ENCODE measurements at regions not wholly inside any gene's neighbourhood (a gene's known extent, or its start where the extent isn't known, plus 50 kb on each side); places are given as distances from the start of the nearest gene placed in this dataset.

GRCh38 chr2:22786817-22787216 is 598.2 kb upstream of the KLHL29 start:
- H3K9me3 Mint-ChIP-seq: no peaks in the 10 kb centered on the region
- H3K27ac Mint-ChIP-seq: no peak overlapping the region
- no peak for TF ChIP-seq CTCF (conservative IDR thresholded peaks at IDR 0.05)
- H3K4me1 Mint-ChIP-seq (ENCODE audit: unreplicated experiment): peaks cover 3% of the 10 kb centered on the region
- DNase-seq (ENCODE audit: extremely low spot score, unreplicated experiment): no peak
- H3K4me3 Mint-ChIP-seq: no peak overlapping the region
- H3K27me3 Mint-ChIP-seq: no peaks in the 10 kb centered on the region
- H3K36me3 Mint-ChIP-seq: no peaks in the 10 kb centered on the region

- no peak for DNase-seq (ENCODE audit: extremely low spot score, unreplicated experiment)
- Mint-ChIP-seq H3K9me3 (no peaks in the 10 kb centered on the region), H3K27ac (no peak overlapping the region), H3K27me3 (no peaks in the 10 kb centered on the region), H3K4me3 (no peak overlapping the region), H3K4me1 (ENCODE audit: unreplicated experiment) (peaks cover 3% of the 10 kb centered on the region), H3K36me3 (no peaks in the 10 kb centered on the region)
- TF ChIP-seq CTCF (conservative IDR thresholded peaks at IDR 0.05): no peak
Measured at GRCh38 chr2:22787745-22788144, 597.2 kb upstream of the KLHL29 start.

GRCh38 chr2:22788749-22789327 is 596.1 kb upstream of the KLHL29 start:
- H3K9me3 Mint-ChIP-seq: no peaks in the 10 kb centered on the region
- H3K4me3 Mint-ChIP-seq: no peak overlapping the region
- H3K27me3 Mint-ChIP-seq: no peaks in the 10 kb centered on the region
- H3K36me3 Mint-ChIP-seq: no peaks in the 10 kb centered on the region
- no peak for DNase-seq (ENCODE audit: extremely low spot score, unreplicated experiment)
- no peak overlapping the region for H3K27ac Mint-ChIP-seq
- H3K4me1 Mint-ChIP-seq (ENCODE audit: unreplicated experiment): peaks cover 3% of the 10 kb centered on the region
- no peak for TF ChIP-seq CTCF (conservative IDR thresholded peaks at IDR 0.05)

- no peak for DNase-seq (ENCODE audit: extremely low spot score, unreplicated experiment)
- TF ChIP-seq CTCF (conservative IDR thresholded peaks at IDR 0.05): no peak
- no peaks in the 10 kb centered on the region for H3K9me3 Mint-ChIP-seq
- H3K4me1 Mint-ChIP-seq (ENCODE audit: unreplicated experiment): peaks cover 10% of the 10 kb centered on the region
- H3K4me3 Mint-ChIP-seq: no peak overlapping the region
- H3K27me3 Mint-ChIP-seq: peaks cover 3% of the 10 kb centered on the region
- no peaks in the 10 kb centered on the region for H3K36me3 Mint-ChIP-seq
- no peak overlapping the region for H3K27ac Mint-ChIP-seq
Measured at GRCh38 chr2:22795287-22795866, 589.6 kb upstream of the KLHL29 start.

- no peak for DNase-seq (ENCODE audit: extremely low spot score, unreplicated experiment)
- H3K27me3 Mint-ChIP-seq: peaks cover 3% of the 10 kb centered on the region
- H3K27ac Mint-ChIP-seq: no peak overlapping the region
- TF ChIP-seq CTCF (conservative IDR thresholded peaks at IDR 0.05): no peak
- H3K9me3 Mint-ChIP-seq: no peaks in the 10 kb centered on the region
- peaks cover 24% of the 10 kb centered on the region for H3K4me1 Mint-ChIP-seq (ENCODE audit: unreplicated experiment)
- no peak overlapping the region for H3K4me3 Mint-ChIP-seq
- H3K36me3 Mint-ChIP-seq: no peaks in the 10 kb centered on the region
Measured at GRCh38 chr2:22798386-22798785, 586.6 kb upstream of the KLHL29 start.
